Breast epithelium (tissue), 4 donors: ENCODE measurements at regions not wholly inside any gene's neighbourhood (a gene's known extent, or its start where the extent isn't known, plus 50 kb on each side); places are given as distances from the start of the nearest gene placed in this dataset.

ENCODE experiments used
- DNase-seq, 2 donors: peaks; one replicate each; pipeline ENCODE4 v3.0.0-alpha.2; 2019; ENCODE audit warnings: low spot score in 2 of 2
- H3K27ac ChIP-seq, 2 donors: fragments of 200-600 bp; sonication (generic) in 1 of 2; one replicate each; pipeline ENCODE4 v1.5.1; 2016 to 2019; ENCODE audit warnings: mild to moderate bottlenecking in 1 of 2
- H3K27me3 ChIP-seq, 2 donors: fragments of 200-600 bp; sonication (generic) in 1 of 2; one replicate each; pipeline versions ENCODE4 v1.5.1 to v1.6.0; 2017 to 2019; ENCODE audit warnings: control low read depth in 1 of 2, mild to moderate bottlenecking in 1 of 2
- H3K36me3 ChIP-seq: fragments of 200-600 bp; one replicate; pipeline ENCODE4 v1.5.1; 2019
- H3K4me1 ChIP-seq, 2 donors: fragments of 200-600 bp; sonication (generic); one replicate each; pipeline ENCODE4 v1.5.1; 2016 to 2019; ENCODE audit warnings: control low read depth in 1 of 2
- H3K4me3 ChIP-seq, 3 donors: fragments of 200-600 bp; sonication (generic); 1 replicate in 2 of 3; 2 replicates in 1 of 3; pipeline ENCODE4 v1.5.1; 2016 to 2019; ENCODE audit warnings: mild to moderate bottlenecking in 3 of 3, moderate library complexity in 2 of 3
- H3K9me3 ChIP-seq, 2 donors: fragments of 200-600 bp; sonication (generic) in 1 of 2; one replicate each; pipeline ENCODE4 v1.5.1; 2016 to 2019; ENCODE audit warnings: control low read depth in 1 of 2
- CTCF ChIP-seq, 3 donors: fragments of 450-650 bp; IDR thresholded peaks; one replicate each; pipeline ENCODE4 v1.5.1; 2016 to 2017; ENCODE audit warnings: antibody characterized with exemption in 3 of 3, mild to moderate bottlenecking in 3 of 3, moderate library complexity in 3 of 3
- POLR2A ChIP-seq: fragments of 450-650 bp; IDR thresholded peaks from one replicate; pipeline ENCODE4 v1.6.1; 2016; ENCODE audit warnings: antibody characterized with exemption, mild to moderate bottlenecking, moderate library complexity
- POLR2AphosphoS5 ChIP-seq, 3 donors: sonication (generic); formaldehyde crosslinking; IDR thresholded peaks; one replicate each; pipeline ENCODE4 v1.6.1; 2017; ENCODE audit warnings: antibody characterized with exemption in 3 of 3
- intact Hi-C: fragments of 100-400 bp; cut with DNase I; formaldehyde crosslinking; loops from one replicate; pipeline ENCODE4 v1.15.1; 2023; ENCODE audit warnings: low total_unique reads

DNA sequence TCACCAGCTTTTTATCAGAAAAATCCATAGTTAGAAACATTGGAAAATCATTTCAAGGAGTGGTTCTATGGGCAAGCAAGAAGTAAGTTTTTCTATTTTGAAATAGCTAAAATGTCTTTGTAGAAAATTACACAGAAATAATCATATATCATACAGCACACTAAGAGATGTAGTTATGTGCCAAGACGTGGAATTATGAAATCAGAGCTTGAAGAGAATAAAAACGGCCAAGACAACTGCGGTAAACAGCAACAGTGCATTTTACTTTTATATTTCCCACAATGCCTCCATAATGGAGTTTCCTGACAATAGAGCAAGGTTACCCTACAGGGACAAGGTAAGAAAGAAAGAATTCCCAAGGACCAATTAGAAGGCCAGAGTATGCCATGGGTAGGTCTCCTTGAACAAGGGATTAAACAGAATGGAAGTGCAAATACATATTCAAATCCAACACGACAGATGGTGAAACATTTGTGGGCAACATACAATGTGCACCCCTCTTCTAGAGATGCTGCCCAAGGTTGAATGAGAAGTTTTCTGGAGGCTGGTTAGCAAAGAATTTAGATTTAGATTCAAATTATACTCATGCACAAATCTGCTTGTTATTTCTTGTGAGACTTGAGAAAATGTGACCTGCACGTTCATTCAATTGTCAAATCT, 76.1 kb upstream of the BTG1 start:
- no peaks in the 10 kb centered on the region for H3K9me3 ChIP-seq
- DNase-seq, result no peak
- H3K4me3 ChIP-seq, result no peak overlapping the region
- H3K27ac ChIP-seq, result no peak overlapping the region
- intact Hi-C loops, result no loop called here
- TF ChIP-seq CTCF (IDR thresholded peaks at IDR 0.05) (no peak), POLR2A (no peak), POLR2AphosphoS5 (IDR thresholded peaks at IDR 0.05) (no peak)
- H3K36me3 ChIP-seq, result no peaks in the 10 kb centered on the region
- H3K4me1 ChIP-seq, result no peaks in the 10 kb centered on the region
- H3K27me3 ChIP-seq, result no peaks in the 10 kb centered on the region

GRCh38 chr12:92218394-92219077, 72.9 kb upstream of the BTG1 start:
- Histone ChIP-seq H3K4me3 (no peak overlapping the region), H3K9me3 (no peaks in the 10 kb centered on the region), H3K4me1 (no peaks in the 10 kb centered on the region), H3K27me3 (no peaks in the 10 kb centered on the region), H3K36me3 (no peaks in the 10 kb centered on the region), H3K27ac (no peak overlapping the region)
- DNase-seq, result no peak
- TF ChIP-seq POLR2A, result no peak
- no peak for TF ChIP-seq CTCF (IDR thresholded peaks at IDR 0.05)
- intact Hi-C loops, result no loop called here

GRCh38 chr12:92216092-92216491, 70.4 kb upstream of the BTG1 start:
- H3K4me3 ChIP-seq, result no peak overlapping the region
- intact Hi-C loops, result no loop called here
- H3K9me3 ChIP-seq, result no peaks in the 10 kb centered on the region
- H3K27me3 ChIP-seq, result no peaks in the 10 kb centered on the region
- no peak overlapping the region for H3K27ac ChIP-seq
- H3K36me3 ChIP-seq, result no peaks in the 10 kb centered on the region
- no peaks in the 10 kb centered on the region for H3K4me1 ChIP-seq
- DNase-seq, result no peak
- TF ChIP-seq CTCF (IDR thresholded peaks at IDR 0.05), result no peak
- TF ChIP-seq POLR2A, result no peak
- no peak for TF ChIP-seq POLR2AphosphoS5 (IDR thresholded peaks at IDR 0.05)

GRCh38 chr12:92215358-92215757, 69.7 kb upstream of the BTG1 start:
- TF ChIP-seq POLR2A, result no peak
- no peak for TF ChIP-seq CTCF (IDR thresholded peaks at IDR 0.05)
- no peak for TF ChIP-seq POLR2AphosphoS5 (IDR thresholded peaks at IDR 0.05)
- no peak for DNase-seq

GRCh38 chr12:92213166-92213565, 67.5 kb upstream of the BTG1 start:
- TF ChIP-seq POLR2AphosphoS5 (IDR thresholded peaks at IDR 0.05) (no peak), POLR2A (no peak), CTCF (IDR thresholded peaks at IDR 0.05) (no peak)
- no peak for DNase-seq
- Histone ChIP-seq H3K9me3 (no peaks in the 10 kb centered on the region), H3K36me3 (no peaks in the 10 kb centered on the region), H3K4me1 (no peaks in the 10 kb centered on the region), H3K4me3 (no peak overlapping the region), H3K27me3 (no peaks in the 10 kb centered on the region), H3K27ac (no peak overlapping the region)
- intact Hi-C loops, result no loop called here

More at GRCh38 chr12:92215358-92215757, 69.7 kb upstream of the BTG1 start:
- Histone ChIP-seq H3K27ac (no peak overlapping the region), H3K4me3 (no peak overlapping the region), H3K27me3 (no peaks in the 10 kb centered on the region), H3K9me3 (no peaks in the 10 kb centered on the region), H3K36me3 (no peaks in the 10 kb centered on the region), H3K4me1 (no peaks in the 10 kb centered on the region)
- intact Hi-C loops, result no loop called here
